Tibial artery (tissue), 4 donors: ENCODE measurements at regions not wholly inside any gene's neighbourhood (a gene's known extent, or its start where the extent isn't known, plus 50 kb on each side); places are given as distances from the start of the nearest gene placed in this dataset.

Experiments used
- DNase-seq, 2 donors: peaks; one replicate each; pipeline ENCODE4 v3.0.0-alpha.2; 2019
- H3K27ac ChIP-seq, 2 donors: fragments of 200-600 bp; sonication (generic) in 1 of 2; 1 replicate in 1 of 2; 2 replicates in 1 of 2; pipeline ENCODE4 v1.5.1; 2018 to 2019; ENCODE audit warnings: mild to moderate bottlenecking in 1 of 2
- H3K27me3 ChIP-seq, 2 donors: fragments of 200-600 bp; sonication (generic) in 1 of 2; one replicate each; pipeline versions ENCODE4 v1.5.1 to v1.6.0; 2016 to 2019
- H3K36me3 ChIP-seq, 3 donors: fragments of 200-600 bp; sonication (generic) in 2 of 3; one replicate each; pipeline ENCODE4 v1.5.1; 2016 to 2019; ENCODE audit warnings: mild to moderate bottlenecking in 2 of 3
- H3K4me1 ChIP-seq, 4 donors: fragments of 200-600 bp; sonication (generic) in 2 of 4; 1 replicate in 3 of 4; 2 replicates in 1 of 4; pipeline ENCODE4 v1.5.1; 2016 to 2019
- H3K4me3 ChIP-seq, 2 donors: fragments of 200-600 bp; sonication (generic) in 1 of 2; 1 replicate in 1 of 2; 2 replicates in 1 of 2; pipeline ENCODE4 v1.5.1; 2018 to 2019; ENCODE audit warnings: mild to moderate bottlenecking in 2 of 2
- H3K9me3 ChIP-seq, 3 donors: fragments of 200-600 bp; sonication (generic) in 1 of 3; one replicate each; pipeline ENCODE4 v1.5.1; 2016 to 2019
- intact Hi-C: fragments of 100-400 bp; cut with DNase I; formaldehyde crosslinking; loops from one replicate; pipeline ENCODE4 v1.15.0; 2023; ENCODE audit warnings: low total_unique reads
- TF ChIP-seq, protein P1 (sequence below), 2 experiments: fragments of 200-600 bp in 1 of 2; fragments of 450-650 bp in 1 of 2; IDR thresholded peaks; one replicate each; pipeline ENCODE4 v1.5.1; 2017 to 2019; ENCODE audit warnings: antibody characterized with exemption in 2 of 2, mild to moderate bottlenecking in 1 of 2, moderate library complexity in 1 of 2

- H3K36me3 ChIP-seq, result no peaks in the 10 kb centered on the region
- intact Hi-C loops, result no loop called here
- no peak overlapping the region for H3K4me3 ChIP-seq
- no peaks in the 10 kb centered on the region for H3K27me3 ChIP-seq
- no peak overlapping the region for H3K27ac ChIP-seq
- TF ChIP-seq, protein P1, sequence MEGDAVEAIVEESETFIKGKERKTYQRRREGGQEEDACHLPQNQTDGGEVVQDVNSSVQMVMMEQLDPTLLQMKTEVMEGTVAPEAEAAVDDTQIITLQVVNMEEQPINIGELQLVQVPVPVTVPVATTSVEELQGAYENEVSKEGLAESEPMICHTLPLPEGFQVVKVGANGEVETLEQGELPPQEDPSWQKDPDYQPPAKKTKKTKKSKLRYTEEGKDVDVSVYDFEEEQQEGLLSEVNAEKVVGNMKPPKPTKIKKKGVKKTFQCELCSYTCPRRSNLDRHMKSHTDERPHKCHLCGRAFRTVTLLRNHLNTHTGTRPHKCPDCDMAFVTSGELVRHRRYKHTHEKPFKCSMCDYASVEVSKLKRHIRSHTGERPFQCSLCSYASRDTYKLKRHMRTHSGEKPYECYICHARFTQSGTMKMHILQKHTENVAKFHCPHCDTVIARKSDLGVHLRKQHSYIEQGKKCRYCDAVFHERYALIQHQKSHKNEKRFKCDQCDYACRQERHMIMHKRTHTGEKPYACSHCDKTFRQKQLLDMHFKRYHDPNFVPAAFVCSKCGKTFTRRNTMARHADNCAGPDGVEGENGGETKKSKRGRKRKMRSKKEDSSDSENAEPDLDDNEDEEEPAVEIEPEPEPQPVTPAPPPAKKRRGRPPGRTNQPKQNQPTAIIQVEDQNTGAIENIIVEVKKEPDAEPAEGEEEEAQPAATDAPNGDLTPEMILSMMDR (IDR thresholded peaks at IDR 0.05), result no peak
- no peaks in the 10 kb centered on the region for H3K4me1 ChIP-seq
- no peaks in the 10 kb centered on the region for H3K9me3 ChIP-seq
- DNase-seq, result no peak
These were observed 489.2 kb upstream of the CNTN4 start for GRCh38 chr3:1609416-1609815.

DNA sequence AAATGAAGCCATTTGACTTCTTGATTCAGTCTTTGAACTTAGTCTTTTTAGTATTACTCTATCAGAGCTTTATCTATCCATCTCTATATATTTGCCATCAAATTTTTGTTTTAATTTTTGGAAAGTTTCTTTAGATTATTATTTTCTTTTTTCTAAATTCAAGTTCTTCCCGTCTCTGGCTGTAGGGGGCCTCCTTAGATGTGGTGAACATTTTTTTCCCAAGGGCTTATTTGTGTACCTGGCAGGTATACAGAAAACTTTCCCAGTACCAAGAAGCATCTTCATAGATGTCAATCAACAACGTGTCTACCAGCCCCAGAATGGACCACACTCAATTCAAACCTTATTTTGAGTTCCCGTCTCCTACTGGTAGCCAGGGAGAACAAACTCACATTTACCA is 486.8 kb upstream of the CNTN4 start:
- H3K36me3 ChIP-seq, result no peaks in the 10 kb centered on the region
- intact Hi-C loops, result no loop called here
- no peak overlapping the region for H3K27ac ChIP-seq
- no peak for DNase-seq
- H3K4me3 ChIP-seq, result no peak overlapping the region
- H3K27me3 ChIP-seq, result no peaks in the 10 kb centered on the region
- TF ChIP-seq, protein P1 (IDR thresholded peaks at IDR 0.05), result no peak
- H3K4me1 ChIP-seq, result peaks cover 0 to 2% (median 0%) of the 10 kb centered on the region in 4 donors
- H3K9me3 ChIP-seq, result no peaks in the 10 kb centered on the region

- no peak for DNase-seq
- intact Hi-C loops, result no loop called here
These were observed 484.7 kb upstream of the CNTN4 start for GRCh38 chr3:1613962-1614361.

DNA sequence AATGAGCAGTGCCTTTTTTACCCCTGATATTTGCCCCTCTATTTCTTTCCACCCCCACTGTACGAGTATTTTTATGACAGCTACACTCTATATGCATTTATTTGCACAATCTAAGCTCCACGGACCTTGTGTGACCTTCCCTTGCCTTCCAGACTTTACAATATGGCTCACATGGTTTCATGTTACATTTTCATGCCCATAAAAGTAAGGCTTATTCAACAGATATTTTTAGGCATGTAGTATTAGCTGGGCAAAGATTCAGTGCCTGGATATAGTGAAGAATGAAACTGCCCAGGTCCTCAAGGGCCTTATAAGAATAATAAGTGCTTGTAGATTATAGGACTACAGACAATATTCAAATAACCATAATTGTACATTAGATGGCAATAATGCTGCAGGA is 481.9 kb upstream of the CNTN4 start:
- TF ChIP-seq, protein P1 (IDR thresholded peaks at IDR 0.05), result no peak
- intact Hi-C loops, result no loop called here
- H3K4me3 ChIP-seq, result no peak overlapping the region
- no peaks in the 10 kb centered on the region for H3K36me3 ChIP-seq
- no peak overlapping the region for H3K27ac ChIP-seq
- peaks cover 0 to 6% (median 0%) of the 10 kb centered on the region in 4 donors for H3K4me1 ChIP-seq
- H3K27me3 ChIP-seq, result no peaks in the 10 kb centered on the region
- H3K9me3 ChIP-seq, result no peaks in the 10 kb centered on the region
- DNase-seq, result no peak

More at GRCh38 chr3:1613962-1614361, 484.7 kb upstream of the CNTN4 start:
- TF ChIP-seq, protein P1 (IDR thresholded peaks at IDR 0.05), result no peak
- Histone ChIP-seq H3K4me1 (peaks cover 0 to 6% (median 0%) of the 10 kb centered on the region in 4 donors), H3K27ac (no peak overlapping the region), H3K4me3 (no peak overlapping the region), H3K27me3 (no peaks in the 10 kb centered on the region), H3K9me3 (no peaks in the 10 kb centered on the region), H3K36me3 (no peaks in the 10 kb centered on the region)

DNA sequence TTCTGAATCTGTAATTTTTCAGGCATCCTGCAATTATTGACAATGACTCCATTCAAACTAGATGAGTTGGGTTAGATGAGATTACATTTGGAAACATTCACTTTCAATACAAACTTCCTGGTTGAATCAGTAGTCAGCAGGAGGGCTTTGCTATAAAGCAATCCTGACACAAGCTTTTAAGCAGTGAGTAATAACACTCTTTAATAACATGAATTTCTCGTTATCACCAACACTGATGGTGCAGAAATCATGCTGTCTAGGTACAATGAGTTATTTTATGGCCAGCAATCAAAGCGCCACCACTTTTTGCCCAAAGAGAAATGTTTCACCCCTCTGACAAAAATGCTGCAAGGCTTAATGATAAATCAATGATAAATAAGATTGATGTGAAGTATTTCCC is 474.8 kb upstream of the CNTN4 start:
- intact Hi-C loops, result no loop called here
- no peak overlapping the region for H3K27ac ChIP-seq
- no peak overlapping the region for H3K4me3 ChIP-seq
- TF ChIP-seq, protein P1 (IDR thresholded peaks at IDR 0.05), result no peak
- H3K27me3 ChIP-seq, result no peaks in the 10 kb centered on the region
- DNase-seq, result no peak
- H3K36me3 ChIP-seq, result no peaks in the 10 kb centered on the region
- no peaks in the 10 kb centered on the region for H3K9me3 ChIP-seq
- H3K4me1 ChIP-seq, result no peaks in the 10 kb centered on the region

GRCh38 chr3:1632128-1632527 is 466.5 kb upstream of the CNTN4 start:
- H3K4me3 ChIP-seq, result no peak overlapping the region
- intact Hi-C loops, result loop anchor here (5.0 kb wide), 1 partner anchor 710 kb away; no protein-coding TSS in a partner anchor
- H3K36me3 ChIP-seq, result no peaks in the 10 kb centered on the region
- H3K9me3 ChIP-seq, result no peaks in the 10 kb centered on the region
- DNase-seq, result no peak
- TF ChIP-seq, protein P1 (IDR thresholded peaks at IDR 0.05), result no peak
- H3K27me3 ChIP-seq, result no peaks in the 10 kb centered on the region
- H3K27ac ChIP-seq, result no peak overlapping the region
- H3K4me1 ChIP-seq, result no peaks in the 10 kb centered on the region
